ENCODE measurements at regions not wholly inside any gene's neighbourhood (a gene's known extent, or its start where the extent isn't known, plus 50 kb on each side); places are given as distances from the start of the nearest gene placed in this dataset.

- no peak overlapping the region for H3K27ac ChIP-seq
- DNase-seq (no peak), ATAC-seq (peak in 1 of 8 donors; percentile 13)
- no peaks in the 10 kb centered on the region for H3K27me3 ChIP-seq
- TF ChIP-seq CTCF (IDR thresholded peaks at IDR 0.05) = no peak
- intact Hi-C loops (cut with DNase I) = no loop called here
- peaks cover 0 to 9% (median under 1%) of the 10 kb centered on the region in 9 donors for H3K4me1 ChIP-seq
- WGBS, 2 donors = 98 to 99% methylated on average over 3 of the region's 3 CpGs
- no peaks in the 10 kb centered on the region for H3K9me3 ChIP-seq
- no peaks in the 10 kb centered on the region for H3K36me3 ChIP-seq
- no peak overlapping the region for H3K4me3 ChIP-seq
These were observed 201.4 kb downstream of the FOXO1 start for GRCh38 chr13:40465015-40465390.

GRCh38 chr13:40466272-40466671, 200.2 kb downstream of the FOXO1 start:
- H3K27ac ChIP-seq = no peak overlapping the region

GRCh38 chr13:40468227-40468838, 198.1 kb downstream of the FOXO1 start:
- Histone ChIP-seq H3K4me3 (no peak overlapping the region), H3K9me3 (no peaks in the 10 kb centered on the region), H3K4me1 (peaks cover 0 to 22% (median 13%) of the 10 kb centered on the region in 9 donors), H3K27me3 (no peaks in the 10 kb centered on the region), H3K36me3 (no peaks in the 10 kb centered on the region), H3K27ac (no peak overlapping the region)
- no peak for DNase-seq
- intact Hi-C loops (cut with DNase I) = no loop called here
- 91 to 95% methylated on average over 2 of the region's 2 CpGs for WGBS, 2 donors
- no peak for ATAC-seq
- TF ChIP-seq CTCF (IDR thresholded peaks at IDR 0.05) = no peak

More at GRCh38 chr13:40466272-40466671, 200.2 kb downstream of the FOXO1 start:
- WGBS, 2 donors = 96 to 99% methylated on average over 6 of the region's 6 CpGs
- DNase-seq (no peak), ATAC-seq (no peak)
- Histone ChIP-seq H3K36me3 (no peaks in the 10 kb centered on the region), H3K9me3 (no peaks in the 10 kb centered on the region), H3K4me1 (peaks cover 0 to 21% (median 13%) of the 10 kb centered on the region in 9 donors), H3K4me3 (no peak overlapping the region), H3K27me3 (no peaks in the 10 kb centered on the region)
- TF ChIP-seq CTCF (IDR thresholded peaks at IDR 0.05) = no peak
- intact Hi-C loops (cut with DNase I) = no loop called here

GRCh38 chr13:40469581-40470310, 196.7 kb downstream of the FOXO1 start:
- H3K27me3 ChIP-seq = no peaks in the 10 kb centered on the region
- no peaks in the 10 kb centered on the region for H3K9me3 ChIP-seq
- H3K27ac ChIP-seq = peak overlapping the region in 9 of 10 donors; percentile 21 to 84 (median 73)
- WGBS, 2 donors = 83 to 86% methylated on average over 12 of the region's 12 CpGs
- ATAC-seq = peak in 7 of 8 donors; percentile 4 to 47 (median 28)
- no peaks in the 10 kb centered on the region for H3K36me3 ChIP-seq
- DNase-seq = no peak
- TF ChIP-seq CTCF (IDR thresholded peaks at IDR 0.05) = no peak
- H3K4me3 ChIP-seq = no peak overlapping the region
- intact Hi-C loops (cut with DNase I) = loop anchor here in 4 of 10 donors (10.0 kb wide), 2 partner anchors 115 to 195 kb away; partner anchors contain the start of gene FOXO1 (in 3 of the 4)
- peaks cover 0 to 22% (median 13%) of the 10 kb centered on the region in 9 donors for H3K4me1 ChIP-seq

Measured in heart right ventricle (tissue), 16 donors.